ENCODE measurements at regions not wholly inside any gene's neighbourhood (a gene's known extent, or its start where the extent isn't known, plus 50 kb on each side); places are given as distances from the start of the nearest gene placed in this dataset.
A peak's percentile ranks its signal among the peaks of the same experiment; 100 is the strongest.

DNA sequence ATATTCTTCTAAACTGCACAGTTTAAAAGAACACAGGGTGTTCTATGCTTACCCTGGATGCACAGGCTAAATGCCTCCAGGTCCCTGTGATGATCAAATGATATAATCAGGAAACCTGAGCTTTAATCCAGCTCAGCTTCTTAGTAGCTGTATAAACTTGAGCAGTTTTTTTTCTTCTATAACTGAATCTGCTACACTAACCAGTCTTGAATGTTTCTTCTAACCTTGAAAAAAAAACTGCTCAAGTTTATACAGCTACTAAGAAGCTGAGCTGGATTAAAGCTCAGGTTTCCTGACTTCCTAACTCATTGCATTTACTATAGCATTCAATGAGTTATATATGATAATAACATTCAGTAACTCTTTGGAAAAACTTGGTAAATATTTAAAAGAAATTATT is 358.2 kb downstream of the CD109 start:
- DNase-seq (no peak), FAIRE-seq (no peak)
- H3K36me3 ChIP-seq (ENCODE audit: control insufficient read depth in 3 of 3, insufficient read depth in 2 of 3, low read depth in 1 of 3, low read length in 3 of 3): no peaks in the 10 kb centered on the region
- H3K27me3 ChIP-seq (ENCODE audit: control insufficient read depth in 3 of 3, insufficient read depth in 3 of 3, low read length in 3 of 3): no peaks in the 10 kb centered on the region
- no peak overlapping the region for H3K4me3 ChIP-seq (ENCODE audit: low read depth in 1 of 3, low read length in 3 of 3)
- H3K4me1 ChIP-seq (ENCODE audit: control insufficient read depth in 3 of 3, insufficient read depth in 2 of 3, low read depth in 1 of 3, low read length in 2 of 3): peaks cover 0 to 12% (median 0%) of the 10 kb centered on the region in 3 donors
- H3K9me3 ChIP-seq (ENCODE audit: control insufficient read depth in 2 of 2, insufficient read depth in 1 of 2, low read depth in 1 of 2, low read length in 1 of 2): no peaks in the 10 kb centered on the region
- H3K27ac ChIP-seq (ENCODE audit: low read depth in 1 of 3, low read length in 2 of 3): no peak overlapping the region

DNA sequence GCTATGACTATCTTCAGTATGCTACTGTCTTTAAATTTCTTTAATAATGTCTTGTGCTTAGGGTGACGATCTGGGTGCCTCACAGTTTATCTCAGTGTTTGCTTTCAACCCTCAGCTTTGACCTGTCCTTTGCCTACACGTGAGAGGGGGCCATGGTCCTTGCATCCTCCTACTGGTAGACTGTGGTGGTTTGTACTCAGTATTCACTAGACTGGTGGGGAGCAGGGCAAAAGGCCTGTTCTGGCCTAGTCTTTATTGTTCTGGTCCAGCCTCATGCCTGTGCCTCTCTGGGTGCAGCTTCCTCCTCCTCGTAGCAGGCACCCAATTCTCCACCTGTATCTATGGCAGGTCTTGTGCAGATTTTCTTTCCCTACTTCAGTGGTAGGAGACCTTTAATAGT is 354.9 kb downstream of the CD109 start:
- Histone ChIP-seq H3K36me3 (ENCODE audit: control insufficient read depth in 3 of 3, insufficient read depth in 2 of 3, low read depth in 1 of 3, low read length in 3 of 3) (no peaks in the 10 kb centered on the region), H3K27ac (ENCODE audit: low read depth in 1 of 3, low read length in 2 of 3) (no peak overlapping the region), H3K9me3 (ENCODE audit: control insufficient read depth in 2 of 2, insufficient read depth in 1 of 2, low read depth in 1 of 2, low read length in 1 of 2) (no peaks in the 10 kb centered on the region), H3K4me1 (ENCODE audit: control insufficient read depth in 3 of 3, insufficient read depth in 2 of 3, low read depth in 1 of 3, low read length in 2 of 3) (peaks cover 0 to 16% (median 0%) of the 10 kb centered on the region in 3 donors), H3K27me3 (ENCODE audit: control insufficient read depth in 3 of 3, insufficient read depth in 3 of 3, low read length in 3 of 3) (no peaks in the 10 kb centered on the region), H3K4me3 (ENCODE audit: low read depth in 1 of 3, low read length in 3 of 3) (no peak overlapping the region)
- WGBS, 3 donors: 29 to 62% (median 43%) methylated on average over 3 of the region's 3 CpGs
- peak in 1 of 2 donors; percentile 11 for DNase-seq
- no peak for FAIRE-seq

DNA sequence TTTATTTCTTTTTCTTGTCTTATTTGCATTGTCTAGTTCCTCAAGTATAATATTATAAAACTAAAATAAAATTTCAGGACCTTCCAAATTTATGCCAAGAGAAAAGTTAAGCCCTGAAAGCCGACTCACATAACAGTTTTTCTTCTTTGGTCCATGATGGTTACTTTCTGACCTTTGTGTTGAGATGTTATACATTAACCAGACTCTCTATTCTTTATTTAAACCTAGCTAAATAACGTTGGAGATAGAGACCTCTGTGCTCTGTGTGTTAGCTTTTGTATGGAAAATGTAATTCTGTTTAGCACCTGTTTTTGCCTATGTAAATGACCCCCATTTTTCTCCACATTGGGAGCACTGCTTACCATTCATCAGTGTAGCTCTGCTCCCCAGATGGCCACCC is 352.4 kb downstream of the CD109 start:
- FAIRE-seq (no peak), DNase-seq (peak in 1 of 2 donors; percentile 12)
- no peaks in the 10 kb centered on the region for H3K36me3 ChIP-seq (ENCODE audit: control insufficient read depth in 3 of 3, insufficient read depth in 2 of 3, low read depth in 1 of 3, low read length in 3 of 3)
- H3K9me3 ChIP-seq (ENCODE audit: control insufficient read depth in 2 of 2, insufficient read depth in 1 of 2, low read depth in 1 of 2, low read length in 1 of 2): no peaks in the 10 kb centered on the region
- H3K27me3 ChIP-seq (ENCODE audit: control insufficient read depth in 3 of 3, insufficient read depth in 3 of 3, low read length in 3 of 3): no peaks in the 10 kb centered on the region
- H3K27ac ChIP-seq (ENCODE audit: low read depth in 1 of 3, low read length in 2 of 3): no peak overlapping the region
- peaks cover 0 to 16% (median 0%) of the 10 kb centered on the region in 3 donors for H3K4me1 ChIP-seq (ENCODE audit: control insufficient read depth in 3 of 3, insufficient read depth in 2 of 3, low read depth in 1 of 3, low read length in 2 of 3)
- H3K4me3 ChIP-seq (ENCODE audit: low read depth in 1 of 3, low read length in 3 of 3): no peak overlapping the region
- WGBS, 3 donors: 9 to 42% (median 17%) methylated on average over 2 of the region's 2 CpGs

DNA sequence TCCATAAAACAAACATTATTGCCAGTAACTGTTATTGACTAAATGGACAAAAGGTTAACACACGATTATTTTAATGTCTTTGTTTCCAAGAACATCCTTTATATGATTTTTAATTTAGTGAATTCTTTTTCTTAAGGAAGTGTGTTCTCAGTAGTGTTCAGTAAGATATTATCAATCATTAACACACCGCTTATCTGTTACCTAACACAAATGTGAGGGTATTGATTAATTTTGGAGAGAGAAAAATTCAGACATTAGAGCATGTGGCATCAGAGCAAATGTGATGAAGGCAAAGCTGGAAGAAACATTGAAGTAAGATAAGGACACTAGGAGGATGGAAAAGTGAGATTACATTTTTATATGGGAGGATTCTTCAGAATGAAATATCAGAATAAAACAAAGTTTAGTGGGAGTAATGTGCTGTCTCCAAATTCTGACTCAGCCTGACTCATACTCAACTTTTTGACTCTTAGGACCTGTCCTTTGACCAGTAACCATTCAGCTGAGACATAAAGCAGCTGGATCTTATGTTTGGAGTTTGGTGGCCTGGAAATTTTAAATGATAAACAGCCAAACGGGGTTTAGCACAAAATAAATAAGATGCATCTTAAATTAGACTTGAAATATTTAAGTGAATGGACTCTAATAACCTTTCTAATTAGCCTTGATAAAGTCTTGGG is 348.6 kb downstream of the CD109 start:
- Histone ChIP-seq H3K9me3 (ENCODE audit: control insufficient read depth in 2 of 2, insufficient read depth in 1 of 2, low read depth in 1 of 2, low read length in 1 of 2) (peaks cover 0 to 2% of the 10 kb centered on the region in 2 donors), H3K36me3 (ENCODE audit: control insufficient read depth in 3 of 3, insufficient read depth in 2 of 3, low read depth in 1 of 3, low read length in 3 of 3) (no peaks in the 10 kb centered on the region), H3K27ac (ENCODE audit: low read depth in 1 of 3, low read length in 2 of 3) (no peak overlapping the region), H3K27me3 (ENCODE audit: control insufficient read depth in 3 of 3, insufficient read depth in 3 of 3, low read length in 3 of 3) (no peaks in the 10 kb centered on the region), H3K4me1 (ENCODE audit: control insufficient read depth in 3 of 3, insufficient read depth in 2 of 3, low read depth in 1 of 3, low read length in 2 of 3) (peaks cover 0 to 4% (median 0%) of the 10 kb centered on the region in 3 donors), H3K4me3 (ENCODE audit: low read depth in 1 of 3, low read length in 3 of 3) (no peak overlapping the region)
- FAIRE-seq: no peak
- 35 to 47% (median 43%) methylated on average over 3 of the region's 3 CpGs for WGBS, 3 donors
- DNase-seq: no peak

DNA sequence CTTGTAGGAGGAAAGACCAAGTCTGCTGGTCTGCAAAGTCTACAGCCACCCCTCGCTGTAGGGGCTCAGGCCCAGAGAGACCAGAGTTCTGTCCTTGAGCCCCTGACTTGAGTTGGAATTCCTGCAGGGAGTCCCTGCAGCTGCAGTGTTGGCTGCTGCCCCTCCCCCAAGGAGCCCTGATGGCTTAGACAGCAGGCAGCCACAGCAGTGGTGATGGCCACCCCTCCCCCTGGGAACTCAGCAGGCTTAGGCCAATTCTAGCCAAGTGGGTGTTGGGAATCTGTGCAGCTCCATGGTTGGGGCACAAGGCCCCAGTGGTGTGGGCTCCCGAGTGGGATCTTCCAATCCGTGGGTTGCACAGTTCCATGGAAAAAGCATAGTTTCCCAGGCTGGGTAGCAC is 345.4 kb downstream of the CD109 start:
- WGBS, 3 donors: 52 to 76% (median 61%) methylated on average over 3 of the region's 3 CpGs
- FAIRE-seq: no peak
- Histone ChIP-seq H3K9me3 (ENCODE audit: control insufficient read depth in 2 of 2, insufficient read depth in 1 of 2, low read depth in 1 of 2, low read length in 1 of 2) (peaks cover 0 to 15% of the 10 kb centered on the region in 2 donors), H3K36me3 (ENCODE audit: control insufficient read depth in 3 of 3, insufficient read depth in 2 of 3, low read depth in 1 of 3, low read length in 3 of 3) (no peaks in the 10 kb centered on the region), H3K27ac (ENCODE audit: low read depth in 1 of 3, low read length in 2 of 3) (no peak overlapping the region), H3K4me3 (ENCODE audit: low read depth in 1 of 3, low read length in 3 of 3) (no peak overlapping the region), H3K4me1 (ENCODE audit: control insufficient read depth in 3 of 3, insufficient read depth in 2 of 3, low read depth in 1 of 3, low read length in 2 of 3) (no peaks in the 10 kb centered on the region), H3K27me3 (ENCODE audit: control insufficient read depth in 3 of 3, insufficient read depth in 3 of 3, low read length in 3 of 3) (no peaks in the 10 kb centered on the region)
- DNase-seq: no peak

DNA sequence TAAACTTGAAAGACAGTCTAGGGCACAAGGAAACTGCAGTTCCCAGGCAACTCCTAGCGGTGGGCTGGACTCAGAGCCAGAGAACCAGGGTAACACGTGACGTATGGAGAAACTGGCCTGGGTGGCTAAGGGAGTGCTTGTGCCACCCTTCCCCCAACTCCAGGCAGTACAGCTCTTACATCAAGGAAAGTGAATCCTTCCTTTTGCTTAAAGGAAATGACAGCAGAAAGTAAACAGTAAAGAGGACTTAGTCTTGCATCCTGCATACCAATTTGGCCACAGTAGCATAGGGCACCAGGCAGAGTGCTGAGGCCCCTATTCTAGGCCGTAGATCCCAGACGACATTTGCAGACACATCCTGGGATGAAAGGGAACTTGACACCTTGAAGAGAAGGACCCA is 322.8 kb downstream of the CD109 start:
- H3K36me3 ChIP-seq (ENCODE audit: control insufficient read depth in 3 of 3, insufficient read depth in 2 of 3, low read depth in 1 of 3, low read length in 3 of 3): no peaks in the 10 kb centered on the region
- H3K27ac ChIP-seq (ENCODE audit: low read depth in 1 of 3, low read length in 2 of 3): no peak overlapping the region
- DNase-seq (no peak), FAIRE-seq (no peak)
- peaks cover 2 to 3% of the 10 kb centered on the region in 2 donors for H3K9me3 ChIP-seq (ENCODE audit: control insufficient read depth in 2 of 2, insufficient read depth in 1 of 2, low read depth in 1 of 2, low read length in 1 of 2)
- H3K4me3 ChIP-seq (ENCODE audit: low read depth in 1 of 3, low read length in 3 of 3): no peak overlapping the region
- WGBS, 3 donors: 74 to 89% (median 75%) methylated on average over 5 of the region's 5 CpGs
- no peaks in the 10 kb centered on the region for H3K4me1 ChIP-seq (ENCODE audit: control insufficient read depth in 3 of 3, insufficient read depth in 2 of 3, low read depth in 1 of 3, low read length in 2 of 3)
- H3K27me3 ChIP-seq (ENCODE audit: control insufficient read depth in 3 of 3, insufficient read depth in 3 of 3, low read length in 3 of 3): no peaks in the 10 kb centered on the region

DNA sequence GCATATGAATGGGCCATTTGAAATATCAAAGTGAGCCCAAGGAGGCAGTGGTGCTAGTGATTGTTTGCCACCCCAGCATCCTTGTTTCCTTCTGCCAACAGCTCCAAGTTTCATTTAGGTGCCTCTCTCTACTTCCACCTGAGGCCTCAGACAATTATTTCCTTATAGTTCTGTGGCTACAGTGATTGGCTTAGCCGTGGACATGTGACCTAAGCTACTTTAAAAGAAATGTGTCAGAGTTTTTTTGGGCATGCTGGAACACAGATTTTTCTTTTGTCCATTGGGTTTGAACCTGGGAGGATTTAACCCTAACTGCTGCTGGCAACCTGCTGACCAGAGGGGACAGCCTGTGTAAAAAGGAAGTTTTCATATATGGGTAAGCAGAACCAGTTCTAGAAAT is 319.4 kb downstream of the CD109 start:
- no peak overlapping the region for H3K27ac ChIP-seq (ENCODE audit: low read depth in 1 of 3, low read length in 2 of 3)
- no peak overlapping the region for H3K4me3 ChIP-seq (ENCODE audit: low read depth in 1 of 3, low read length in 3 of 3)
- H3K36me3 ChIP-seq (ENCODE audit: control insufficient read depth in 3 of 3, insufficient read depth in 2 of 3, low read depth in 1 of 3, low read length in 3 of 3): no peaks in the 10 kb centered on the region
- DNase-seq: no peak
- peaks cover 3 to 6% of the 10 kb centered on the region in 2 donors for H3K9me3 ChIP-seq (ENCODE audit: control insufficient read depth in 2 of 2, insufficient read depth in 1 of 2, low read depth in 1 of 2, low read length in 1 of 2)
- FAIRE-seq: no peak
- no peaks in the 10 kb centered on the region for H3K27me3 ChIP-seq (ENCODE audit: control insufficient read depth in 3 of 3, insufficient read depth in 3 of 3, low read length in 3 of 3)
- H3K4me1 ChIP-seq (ENCODE audit: control insufficient read depth in 3 of 3, insufficient read depth in 2 of 3, low read depth in 1 of 3, low read length in 2 of 3): no peaks in the 10 kb centered on the region
- 39 to 65% (median 41%) methylated on average over 1 of the region's 1 CpG for WGBS, 3 donors

DNA sequence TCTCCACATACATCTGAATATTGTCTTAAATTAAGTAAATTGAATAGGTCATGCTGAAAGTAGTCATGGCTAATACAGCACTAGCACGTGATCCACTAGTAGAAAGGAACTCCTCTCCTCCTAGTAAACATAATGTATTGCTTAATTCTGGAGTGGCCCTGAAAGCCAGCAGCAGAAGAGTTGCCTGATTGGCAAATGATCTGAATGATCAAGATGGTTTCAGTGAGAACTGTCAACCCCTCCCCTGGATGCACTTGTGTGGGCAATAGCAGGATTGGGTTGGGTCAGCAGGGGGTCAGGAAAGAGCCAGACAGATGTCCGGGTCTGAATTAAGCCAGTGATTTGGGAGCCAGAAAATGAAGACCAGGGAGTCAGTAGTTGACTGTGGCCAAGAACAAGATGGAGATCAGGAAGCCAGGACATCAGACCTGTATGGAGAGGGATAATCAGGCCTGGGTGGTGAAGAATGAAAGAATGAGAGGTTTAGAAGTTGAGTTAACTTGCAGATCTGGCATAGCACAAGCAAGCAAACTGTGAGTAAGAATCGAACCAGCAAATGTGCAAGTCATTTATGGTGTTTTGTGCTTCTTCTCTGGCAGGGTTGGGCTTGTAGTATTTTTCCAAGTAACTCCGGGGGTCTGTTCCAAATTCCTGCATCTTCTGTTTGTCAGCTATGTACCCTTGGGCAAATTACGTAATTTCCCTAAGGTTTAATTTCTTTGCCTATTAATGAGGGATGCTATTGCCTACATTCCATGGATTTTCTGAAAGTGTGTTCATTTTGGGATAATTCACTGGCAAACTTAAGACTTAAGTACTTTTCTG is 304.9 kb downstream of the CD109 start:
- H3K36me3 ChIP-seq (ENCODE audit: control insufficient read depth in 3 of 3, insufficient read depth in 2 of 3, low read depth in 1 of 3, low read length in 3 of 3): no peaks in the 10 kb centered on the region
- H3K27ac ChIP-seq (ENCODE audit: low read depth in 1 of 3, low read length in 2 of 3): no peak overlapping the region
- no peaks in the 10 kb centered on the region for H3K4me1 ChIP-seq (ENCODE audit: control insufficient read depth in 3 of 3, insufficient read depth in 2 of 3, low read depth in 1 of 3, low read length in 2 of 3)
- FAIRE-seq (no peak), DNase-seq (no peak)
- WGBS, 3 donors: 71 to 74% (median 71%) methylated on average over 5 of the region's 5 CpGs
- H3K27me3 ChIP-seq (ENCODE audit: control insufficient read depth in 3 of 3, insufficient read depth in 3 of 3, low read length in 3 of 3): no peaks in the 10 kb centered on the region
- no peaks in the 10 kb centered on the region for H3K9me3 ChIP-seq (ENCODE audit: control insufficient read depth in 2 of 2, insufficient read depth in 1 of 2, low read depth in 1 of 2, low read length in 1 of 2)
- H3K4me3 ChIP-seq (ENCODE audit: low read depth in 1 of 3, low read length in 3 of 3): no peak overlapping the region

All from small intestine (tissue), 7 donors.